ENCODE measurements at regions not wholly inside any gene's neighbourhood (a gene's known extent, or its start where the extent isn't known, plus 50 kb on each side); places are given as distances from the start of the nearest gene placed in this dataset.

GRCh38 chr20:24169256-24169655, 180.7 kb upstream of the GGTLC1 start:
- Histone ChIP-seq H3K9me3 (no peaks in the 10 kb centered on the region), H3K36me3 (no peaks in the 10 kb centered on the region), H3K27me3 (replicated peaks; ENCODE audit: insufficient read depth) (no peaks in the 10 kb centered on the region), H3K4me3 (no peak overlapping the region), H3K4me1 (ENCODE audit: control insufficient read depth in 1 of 2, low read depth in 2 of 2) (peaks cover 0 to 16% of the 10 kb centered on the region in 2 donors), H3K27ac (no peak overlapping the region)
- DNase-seq (ENCODE audit: low spot score) (no peak), ATAC-seq (ENCODE audit: insufficient number of reproducible peaks, low FRiP score, low read depth) (no peak)
- no peak for TF ChIP-seq CTCF (IDR thresholded peaks at IDR 0.05)

- peaks cover 0 to 16% of the 10 kb centered on the region in 2 donors for H3K4me1 ChIP-seq (ENCODE audit: control insufficient read depth in 1 of 2, low read depth in 2 of 2)
- no peak overlapping the region for H3K4me3 ChIP-seq
- H3K27ac ChIP-seq, result no peak overlapping the region
- no peak for ATAC-seq (ENCODE audit: insufficient number of reproducible peaks, low FRiP score, low read depth)
- DNase-seq (ENCODE audit: low spot score), result no peak
- no peak for TF ChIP-seq CTCF (IDR thresholded peaks at IDR 0.05)
- H3K36me3 ChIP-seq, result no peaks in the 10 kb centered on the region
- no peaks in the 10 kb centered on the region for H3K27me3 ChIP-seq (replicated peaks; ENCODE audit: insufficient read depth)
- H3K9me3 ChIP-seq, result no peaks in the 10 kb centered on the region
Observed at GRCh38 chr20:24166412-24166811, 177.8 kb upstream of the GGTLC1 start.

GRCh38 chr20:24166123-24166381, 177.5 kb upstream of the GGTLC1 start:
- Histone ChIP-seq H3K9me3 (no peaks in the 10 kb centered on the region), H3K36me3 (no peaks in the 10 kb centered on the region), H3K4me3 (no peak overlapping the region), H3K4me1 (ENCODE audit: control insufficient read depth in 1 of 2, low read depth in 2 of 2) (peaks cover 0 to 16% of the 10 kb centered on the region in 2 donors), H3K27me3 (replicated peaks; ENCODE audit: insufficient read depth) (no peaks in the 10 kb centered on the region), H3K27ac (no peak overlapping the region)
- DNase-seq (ENCODE audit: low spot score) (no peak), ATAC-seq (ENCODE audit: insufficient number of reproducible peaks, low FRiP score, low read depth) (no peak)
- TF ChIP-seq CTCF (IDR thresholded peaks at IDR 0.05), result no peak

- no peaks in the 10 kb centered on the region for H3K36me3 ChIP-seq
- no peak overlapping the region for H3K4me3 ChIP-seq
- no peak overlapping the region for H3K27ac ChIP-seq
- no peak for DNase-seq (ENCODE audit: low spot score)
- peaks cover 0 to 16% of the 10 kb centered on the region in 2 donors for H3K4me1 ChIP-seq (ENCODE audit: control insufficient read depth in 1 of 2, low read depth in 2 of 2)
- no peak for TF ChIP-seq CTCF (IDR thresholded peaks at IDR 0.05)
- no peaks in the 10 kb centered on the region for H3K27me3 ChIP-seq (replicated peaks; ENCODE audit: insufficient read depth)
- ATAC-seq (ENCODE audit: insufficient number of reproducible peaks, low FRiP score, low read depth), result no peak
- no peaks in the 10 kb centered on the region for H3K9me3 ChIP-seq
Observed at GRCh38 chr20:24165301-24166122, 176.9 kb upstream of the GGTLC1 start.

- Histone ChIP-seq H3K4me3 (no peak overlapping the region), H3K9me3 (no peaks in the 10 kb centered on the region), H3K4me1 (ENCODE audit: control insufficient read depth in 1 of 2, low read depth in 2 of 2) (peaks cover 0 to 16% of the 10 kb centered on the region in 2 donors), H3K27ac (no peak overlapping the region), H3K27me3 (replicated peaks; ENCODE audit: insufficient read depth) (no peaks in the 10 kb centered on the region), H3K36me3 (no peaks in the 10 kb centered on the region)
- no peak for ATAC-seq (ENCODE audit: insufficient number of reproducible peaks, low FRiP score, low read depth)
- DNase-seq (ENCODE audit: low spot score), result no peak
- no peak for TF ChIP-seq CTCF (IDR thresholded peaks at IDR 0.05)
Observed at GRCh38 chr20:24164360-24164759, 175.8 kb upstream of the GGTLC1 start.
